HG02588 (cell line): ENCODE measurements at regions not wholly inside any gene's neighbourhood (a gene's known extent, or its start where the extent isn't known, plus 50 kb on each side); places are given as distances from the start of the nearest gene placed in this dataset.
A peak's percentile ranks its signal among the peaks of the same experiment; 100 is the strongest.

Experiments used
- ATAC-seq: cut with Tn5 transposase; IDR thresholded peaks from one replicate; pipeline ENCODE4 v1.9.1; 2021; ENCODE audit warnings: mild to moderate bottlenecking, moderate library complexity; ENCODE audit not compliant: unreplicated experiment

DNA sequence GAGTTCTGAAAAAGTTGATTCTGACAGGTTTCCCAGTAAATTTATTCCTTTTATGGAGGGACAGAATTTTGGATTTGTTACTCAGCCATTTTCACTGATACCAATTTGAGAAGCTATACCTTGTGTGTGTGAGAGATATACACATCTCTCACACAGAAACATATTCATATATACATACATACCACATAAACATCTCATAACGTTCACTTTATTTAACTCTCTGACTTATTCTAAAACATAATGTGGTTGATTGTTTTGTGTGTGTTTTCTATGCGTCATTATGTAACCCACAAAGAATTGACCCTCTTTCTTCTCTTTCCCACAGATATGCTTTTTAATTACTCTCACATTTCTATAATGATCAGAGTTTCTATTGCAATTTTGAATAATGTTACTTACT, 570.8 kb upstream of the TLE4 start:
- ATAC-seq, result no peak

DNA sequence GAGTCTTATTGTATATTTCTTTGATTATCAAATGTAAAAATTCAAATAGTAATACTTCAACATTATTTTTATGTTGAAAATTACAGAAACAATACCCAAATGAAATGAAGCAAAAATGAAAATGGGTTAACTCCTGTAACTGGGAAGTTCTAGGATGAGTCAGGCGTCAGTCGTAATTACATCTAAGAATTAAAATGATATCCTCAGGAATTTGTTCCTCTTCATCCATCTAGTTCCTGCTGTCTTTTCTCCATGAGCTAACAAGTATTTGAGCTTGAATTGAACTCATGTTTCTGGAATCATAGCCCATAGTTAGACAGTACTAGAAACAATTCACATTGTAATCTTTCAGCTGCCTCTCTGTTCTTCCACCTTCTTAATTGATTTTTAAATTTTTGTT, 568.3 kb upstream of the TLE4 start:
- no peak for ATAC-seq

DNA sequence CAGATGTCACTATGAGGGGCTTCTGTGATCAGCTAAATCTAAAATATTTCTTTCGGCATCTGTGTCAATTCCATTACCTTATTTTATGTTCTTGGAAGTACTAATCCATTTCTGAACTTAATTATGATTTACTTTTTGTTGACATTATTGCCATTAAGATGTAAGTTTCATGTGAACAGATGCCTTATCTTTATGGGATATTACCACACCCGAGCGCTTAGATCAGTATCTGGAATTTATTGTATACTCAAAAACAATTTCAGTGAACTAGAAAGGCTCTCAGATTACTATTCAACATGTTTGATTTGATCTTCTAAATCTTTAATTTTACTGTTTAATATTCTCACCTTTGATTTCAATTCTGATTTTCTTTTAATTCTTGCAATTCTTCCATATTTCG, 567.7 kb upstream of the TLE4 start:
- ATAC-seq, result no peak

DNA sequence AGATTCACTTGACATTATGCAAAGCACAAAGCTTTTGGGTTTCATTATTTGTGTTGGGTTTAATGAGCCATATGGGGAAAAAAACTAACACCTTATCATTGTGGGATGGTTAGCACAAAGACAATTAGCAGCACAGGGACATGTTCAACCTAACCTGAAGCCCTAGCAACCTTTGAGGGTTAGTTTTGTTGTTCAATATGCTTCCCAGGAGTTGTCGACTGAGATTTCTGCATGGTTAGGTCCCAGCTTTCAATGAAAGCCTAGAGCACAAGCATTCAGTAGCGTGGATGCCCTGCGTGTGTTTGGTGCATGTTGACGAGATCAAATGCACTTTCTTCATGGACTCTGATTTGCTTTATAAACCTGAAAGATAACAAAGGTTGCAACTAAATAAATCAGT, 565.2 kb upstream of the TLE4 start:
- no peak for ATAC-seq

DNA sequence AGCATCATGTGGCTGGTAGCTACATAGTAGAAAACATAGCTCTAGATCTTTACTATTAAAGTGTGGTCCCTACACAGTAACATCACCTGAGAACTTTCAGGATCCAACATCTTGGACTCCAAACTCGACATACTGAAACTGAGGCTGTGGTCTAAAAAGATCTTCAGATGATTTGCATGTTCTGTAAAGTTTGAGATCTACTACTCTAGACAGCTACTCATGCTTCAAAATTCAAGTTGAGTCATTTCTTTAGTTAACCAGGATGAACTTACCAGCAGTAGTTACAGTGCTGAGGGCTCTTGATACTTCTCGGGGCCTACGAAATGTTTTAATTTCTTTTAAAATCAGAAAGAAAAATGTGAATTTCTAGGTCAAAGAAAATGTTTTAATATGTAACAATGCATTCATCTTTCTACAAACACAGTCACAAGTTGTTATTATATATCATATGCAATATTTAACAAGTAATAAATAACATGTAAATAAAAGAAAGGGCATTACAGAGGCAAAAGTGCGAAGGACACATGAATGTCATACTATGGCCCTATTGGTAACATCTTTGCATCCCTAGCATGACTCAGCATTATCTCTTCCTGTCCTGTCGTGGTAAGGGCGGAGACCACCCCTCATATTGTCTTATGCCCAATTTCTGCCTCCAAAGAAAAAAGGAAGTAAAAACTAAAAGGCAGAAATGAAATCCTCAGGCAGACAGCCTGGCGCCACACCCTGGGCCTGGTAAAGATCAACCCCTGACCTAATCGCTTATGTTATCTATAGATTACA, 563.9 kb upstream of the TLE4 start:
- ATAC-seq, result peak; percentile 93

DNA sequence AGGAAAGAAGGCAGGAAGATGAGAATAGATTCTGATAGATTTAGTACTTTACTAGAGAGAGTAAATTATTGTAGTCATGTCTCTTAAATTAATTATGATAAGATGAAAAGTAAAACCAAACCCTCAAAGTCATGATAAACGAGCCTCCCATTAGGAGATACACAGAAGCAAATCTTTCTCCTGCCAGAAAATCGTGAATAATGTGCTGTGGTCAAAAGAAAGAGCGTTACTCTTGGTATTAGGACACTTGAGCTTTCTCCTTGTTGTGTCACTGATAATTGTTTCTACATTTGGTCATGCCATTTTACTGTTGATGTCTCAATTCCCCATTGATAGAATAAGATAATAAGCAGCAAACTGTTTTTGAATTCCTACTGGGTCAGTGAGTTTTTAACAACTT, 562.8 kb upstream of the TLE4 start:
- ATAC-seq, result no peak

- ATAC-seq, result no peak
Observed at GRCh38 chr9:79011461-79011860, 560.3 kb upstream of the TLE4 start.

DNA sequence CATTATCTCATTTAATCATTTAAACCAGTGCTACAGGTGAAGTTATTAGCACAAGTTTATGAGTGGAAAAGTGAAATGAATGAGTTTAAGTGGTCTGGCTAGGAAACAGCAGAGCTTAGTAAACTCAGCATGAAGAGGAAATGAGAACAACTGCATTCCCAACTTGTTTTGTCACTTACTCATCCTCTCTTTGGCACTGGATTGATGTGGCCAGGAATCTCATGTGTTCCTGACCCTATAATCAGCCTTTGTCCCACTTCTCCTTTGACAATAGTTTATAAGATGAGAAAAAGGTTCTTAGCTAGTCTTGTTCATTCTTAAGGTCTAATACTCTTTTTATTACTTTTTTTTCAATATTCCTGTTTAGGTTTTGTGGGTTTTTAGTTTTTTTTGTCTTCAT, 559.2 kb upstream of the TLE4 start:
- ATAC-seq, result no peak

GRCh38 chr9:79013715-79014610, 557.8 kb upstream of the TLE4 start:
- no peak for ATAC-seq

DNA sequence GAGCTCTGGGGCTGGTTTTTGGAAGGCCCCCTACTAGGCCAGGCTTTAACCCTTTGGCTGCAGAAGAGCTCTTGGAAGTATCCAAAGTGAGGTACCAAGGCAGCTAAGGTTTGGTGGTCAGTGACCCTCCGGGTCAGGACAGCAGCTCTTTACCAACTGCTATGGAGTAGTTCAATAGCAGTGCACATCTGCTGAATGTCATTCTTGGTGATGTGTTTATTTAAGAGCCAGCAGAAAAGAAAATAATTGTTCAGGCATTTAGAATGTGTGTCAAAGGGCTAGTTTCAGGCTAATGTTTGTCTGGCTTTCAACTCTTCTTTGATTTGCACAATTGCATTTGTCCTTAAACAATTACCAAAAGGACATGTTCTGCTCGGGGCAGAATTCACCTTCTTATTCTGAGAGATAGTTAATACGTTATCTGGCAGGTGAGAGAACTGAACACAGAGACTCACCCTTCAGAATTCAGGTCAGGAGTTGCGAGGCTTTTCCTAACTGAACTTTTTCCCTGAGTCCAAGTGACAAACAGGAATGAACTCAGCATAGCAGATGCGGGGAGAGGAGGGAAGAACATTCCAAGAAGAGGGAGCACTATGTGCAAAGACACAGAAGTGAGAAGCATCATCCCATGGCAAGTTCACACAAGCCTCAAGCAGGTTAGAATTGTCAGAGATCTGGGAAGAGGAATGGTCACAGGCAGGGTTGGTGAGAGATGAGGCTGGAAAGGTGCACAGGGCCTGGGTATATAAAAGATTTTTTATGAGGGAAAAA, 556.7 kb upstream of the TLE4 start:
- no peak for ATAC-seq

- ATAC-seq, result no peak
Observed at GRCh38 chr9:79015951-79016350, 555.8 kb upstream of the TLE4 start.

GRCh38 chr9:79020276-79020675, 551.5 kb upstream of the TLE4 start:
- ATAC-seq, result no peak

- ATAC-seq, result no peak
Observed at GRCh38 chr9:79021084-79021483, 550.7 kb upstream of the TLE4 start.

DNA sequence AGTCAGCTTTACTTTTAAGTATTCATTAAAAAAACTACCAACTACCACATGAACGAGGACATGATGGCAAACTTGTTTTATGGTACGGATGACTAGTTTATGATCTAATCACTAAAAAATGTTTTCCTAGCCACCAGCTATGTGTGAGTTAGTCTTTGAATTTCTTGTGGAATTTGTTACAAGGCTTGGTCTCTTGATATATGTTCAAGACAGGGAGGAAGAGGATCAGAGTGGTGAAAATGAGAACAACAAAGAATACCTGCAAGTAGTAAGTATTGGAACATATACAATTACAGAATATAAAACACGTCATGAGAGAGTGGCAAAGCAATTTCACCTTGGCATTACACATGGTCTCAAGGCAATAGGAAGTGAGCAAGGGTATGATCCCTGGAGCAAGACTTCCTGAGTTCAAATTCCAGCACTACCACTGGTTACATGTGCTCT, 548.6 kb upstream of the TLE4 start:
- no peak for ATAC-seq

DNA sequence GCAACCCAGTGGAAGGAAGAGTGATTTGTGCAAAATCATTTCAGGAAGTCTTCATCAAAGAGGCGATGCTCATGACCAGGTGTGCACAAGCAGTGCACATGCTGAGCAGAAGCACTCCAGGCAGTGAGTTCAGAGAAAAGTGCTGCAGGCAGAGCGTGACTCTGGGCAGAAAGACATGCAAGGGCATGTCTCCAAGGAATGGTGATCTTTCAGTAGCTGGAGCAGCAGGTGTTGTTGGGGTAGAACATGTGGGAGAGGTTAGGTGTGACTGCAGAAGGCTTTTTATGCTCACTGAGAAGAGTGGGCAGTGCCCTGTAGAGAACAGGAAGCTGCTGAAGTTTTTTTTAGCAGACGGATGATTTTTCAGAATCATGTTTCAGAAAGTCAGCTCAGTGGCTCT, 545.4 kb upstream of the TLE4 start:
- ATAC-seq, result peak; percentile 85

GRCh38 chr9:79028101-79028500, 543.7 kb upstream of the TLE4 start:
- ATAC-seq, result no peak

DNA sequence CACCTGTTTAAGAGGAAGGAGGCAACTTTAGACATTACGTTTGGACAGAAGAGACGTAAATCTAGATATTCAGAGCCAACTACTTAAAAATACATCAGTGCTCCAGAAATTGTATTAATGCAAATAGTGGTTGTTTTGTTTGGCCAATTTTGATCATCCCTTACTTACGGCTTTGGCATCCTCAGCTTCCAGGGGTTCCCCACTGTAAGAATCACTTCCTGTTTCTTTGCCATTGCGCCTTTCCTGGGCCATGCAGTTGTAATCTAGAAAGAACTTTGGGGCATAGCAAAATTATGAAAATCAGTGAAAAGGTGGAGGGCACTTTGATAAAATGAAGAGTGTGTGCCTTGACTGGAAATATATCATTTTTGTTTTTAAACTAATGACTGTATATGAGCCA, 537.2 kb upstream of the TLE4 start:
- no peak for ATAC-seq

GRCh38 chr9:79037338-79037737, 534.4 kb upstream of the TLE4 start:
- no peak for ATAC-seq

DNA sequence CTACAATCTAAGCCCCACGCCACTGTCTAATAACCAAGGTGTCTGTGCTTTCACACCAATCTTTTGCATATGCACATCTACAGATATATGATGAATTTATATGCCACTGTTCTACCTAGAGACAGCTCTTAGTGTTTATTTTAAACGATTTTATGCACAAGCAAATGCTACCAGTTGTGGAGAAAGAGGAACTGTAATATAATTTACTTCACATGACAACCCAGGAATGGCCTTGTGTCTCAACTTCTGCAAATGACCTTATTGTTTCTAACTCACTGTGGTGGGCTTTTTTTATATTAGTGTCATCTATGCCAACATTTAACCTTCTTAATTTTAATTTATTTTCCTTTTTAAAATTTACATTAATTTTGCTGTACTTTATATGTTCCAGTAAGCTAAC, 531.1 kb upstream of the TLE4 start:
- ATAC-seq, result no peak

DNA sequence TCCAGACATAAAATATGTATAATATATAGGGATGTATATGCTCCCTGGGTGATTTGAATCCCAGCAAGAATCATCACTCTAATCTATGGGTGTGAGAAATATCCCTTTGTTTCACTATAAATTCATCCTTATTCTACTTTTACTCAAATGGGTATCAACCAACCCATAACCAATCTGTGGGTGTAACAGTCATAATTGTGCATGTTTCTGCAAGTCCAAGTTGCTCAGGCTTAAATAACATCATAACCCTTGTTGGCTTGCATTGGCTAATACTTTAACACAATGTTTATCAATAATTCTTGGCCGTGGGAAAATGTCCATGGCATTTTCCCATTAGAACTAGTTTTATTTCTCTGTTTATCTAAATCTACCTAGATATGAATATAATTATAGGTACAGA, 530.5 kb upstream of the TLE4 start:
- ATAC-seq, result no peak

DNA sequence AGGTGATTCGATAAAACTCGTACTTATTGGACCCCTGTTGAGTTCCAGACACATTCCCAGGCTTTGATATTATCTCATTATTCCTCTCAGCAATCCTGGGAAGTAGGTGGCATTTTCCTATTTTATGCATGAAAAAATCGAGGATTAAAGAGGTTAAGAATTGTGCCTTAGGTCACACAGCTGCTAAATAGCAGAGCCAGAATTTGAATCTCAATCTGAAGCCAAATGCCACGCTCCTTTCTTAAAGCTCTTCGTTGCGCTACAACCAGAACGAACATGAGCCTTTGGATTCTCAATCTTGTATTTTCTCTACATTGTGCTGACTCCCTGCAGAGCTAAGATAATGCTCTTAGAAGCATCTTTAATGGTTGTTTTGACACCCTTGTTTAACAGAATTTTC, 527.8 kb upstream of the TLE4 start:
- ATAC-seq, result no peak
